ENCODE measurements at regions not wholly inside any gene's neighbourhood (a gene's known extent, or its start where the extent isn't known, plus 50 kb on each side); places are given as distances from the start of the nearest gene placed in this dataset.

- Histone ChIP-seq H3K4me2 (ENCODE audit: control insufficient read depth, insufficient read depth) (no peak overlapping the region), H3K36me3 (ENCODE audit: control insufficient read depth in 2 of 2, insufficient read depth in 2 of 2, low read length in 1 of 2) (no peaks in the 10 kb centered on the region), H3K27ac (ENCODE audit: control insufficient read depth, insufficient read depth) (no peak overlapping the region), H3K4me3 (no peak overlapping the region), H3K4me1 (ENCODE audit: control insufficient read depth, insufficient read depth, low read length) (no peaks in the 10 kb centered on the region), H4K20me1 (ENCODE audit: control insufficient read depth, insufficient read depth) (no peaks in the 10 kb centered on the region), H3K9ac (ENCODE audit: control insufficient read depth, insufficient read depth, low read length) (no peak overlapping the region), H3K9me3 (replicated peaks; ENCODE audit: control insufficient read depth, insufficient read depth, low read length) (no peaks in the 10 kb centered on the region), H3K79me2 (ENCODE audit: control insufficient read depth, insufficient read depth, low read length) (no peaks in the 10 kb centered on the region), H3K27me3 (replicated peaks in 1 of 2; ENCODE audit: control insufficient read depth in 2 of 2, insufficient read depth in 2 of 2, low read length in 1 of 2) (no peaks in the 10 kb centered on the region; a peak in 2 of 4 replicates), H2AFZ (ENCODE audit: control insufficient read depth, low read depth, low read length) (no peak overlapping the region)
- 27% methylated on average over 5 of the region's 5 CpGs for WGBS (ENCODE audit: insufficient coverage, insufficient replicate concordance, low lambda C conversion rate, missing lambda C conversion rate)
- in situ Hi-C loops (cut with MboI) = no loop called here
- no peak for FAIRE-seq
- intact Hi-C loops (cut with micrococcal nuclease; ENCODE audit: unreplicated experiment) = no loop called here
- ChIA-PET CTCF (interaction anchor here (1.0 to 1.1 kb wide), 2 partner anchors 14 to 569 kb away, joined by 6 read pairs; no protein-coding TSS in a partner anchor), RAD21 (ENCODE audit: unreplicated experiment) (no interaction called here), SMC1A (ENCODE audit: uncharacterized antibody, unreplicated experiment) (no interaction called here), POLR2A (no interaction called here)
- TF ChIP-seq CREB1 (IDR thresholded peaks at IDR 0.05; ENCODE audit: low read depth) = no peak
- TF ChIP-seq RAD21 (IDR thresholded peaks at IDR 0.05; ENCODE audit: insufficient read depth, low read depth, low read length) = no peak
- no peak for TF ChIP-seq EED (IDR thresholded peaks at IDR 0.05; ENCODE audit: low read depth)
- no peak for TF ChIP-seq HDGF (IDR thresholded peaks at IDR 0.05)
- no peak for TF ChIP-seq SRF (IDR thresholded peaks at IDR 0.05; ENCODE audit: low read depth in 2 of 2, low read length in 2 of 2)
- TF ChIP-seq, protein P1, sequence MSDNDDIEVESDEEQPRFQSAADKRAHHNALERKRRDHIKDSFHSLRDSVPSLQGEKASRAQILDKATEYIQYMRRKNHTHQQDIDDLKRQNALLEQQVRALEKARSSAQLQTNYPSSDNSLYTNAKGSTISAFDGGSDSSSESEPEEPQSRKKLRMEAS (IDR thresholded peaks at IDR 0.05; ENCODE audit: low read depth, low read length) = no peak
- TF ChIP-seq SIN3A (IDR thresholded peaks at IDR 0.05; ENCODE audit: low read depth, low read length) = no peak
- no peak for DNase-seq (ENCODE audit: low read depth, low spot score)
- BruUV-seq (replicated peaks) = no TSS peak
- ATAC-seq = no peak
These were observed 85.3 kb upstream of the HEPHL1 start for GRCh38 chr11:93935826-93936225.

DNA sequence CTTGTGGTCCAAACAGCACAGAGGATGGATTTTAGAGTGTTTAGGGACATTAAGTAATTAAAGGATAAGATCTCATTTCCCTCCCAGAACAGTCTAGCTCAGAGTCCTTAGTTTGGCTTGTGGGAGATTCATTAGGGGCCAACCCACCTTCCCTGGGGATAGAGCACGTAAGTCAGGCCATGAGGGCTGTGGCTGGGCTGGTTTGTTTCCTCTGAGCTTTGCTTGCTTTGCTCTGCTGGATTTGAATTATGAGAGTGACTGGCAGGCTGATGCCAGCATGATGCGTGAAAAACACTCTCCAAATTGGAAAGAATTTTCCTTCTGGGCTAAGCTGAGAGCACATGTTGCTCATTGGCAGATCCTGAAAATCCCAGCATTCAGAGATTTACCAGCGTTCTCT lies 84.7 kb upstream of the HEPHL1 start:
- no peak for TF ChIP-seq NFIC (IDR thresholded peaks at IDR 0.05; ENCODE audit: low read depth, low read length)
- TF ChIP-seq YY1 (IDR thresholded peaks at IDR 0.05; ENCODE audit: low read depth, low read length) = no peak
- TF ChIP-seq, protein P2, sequence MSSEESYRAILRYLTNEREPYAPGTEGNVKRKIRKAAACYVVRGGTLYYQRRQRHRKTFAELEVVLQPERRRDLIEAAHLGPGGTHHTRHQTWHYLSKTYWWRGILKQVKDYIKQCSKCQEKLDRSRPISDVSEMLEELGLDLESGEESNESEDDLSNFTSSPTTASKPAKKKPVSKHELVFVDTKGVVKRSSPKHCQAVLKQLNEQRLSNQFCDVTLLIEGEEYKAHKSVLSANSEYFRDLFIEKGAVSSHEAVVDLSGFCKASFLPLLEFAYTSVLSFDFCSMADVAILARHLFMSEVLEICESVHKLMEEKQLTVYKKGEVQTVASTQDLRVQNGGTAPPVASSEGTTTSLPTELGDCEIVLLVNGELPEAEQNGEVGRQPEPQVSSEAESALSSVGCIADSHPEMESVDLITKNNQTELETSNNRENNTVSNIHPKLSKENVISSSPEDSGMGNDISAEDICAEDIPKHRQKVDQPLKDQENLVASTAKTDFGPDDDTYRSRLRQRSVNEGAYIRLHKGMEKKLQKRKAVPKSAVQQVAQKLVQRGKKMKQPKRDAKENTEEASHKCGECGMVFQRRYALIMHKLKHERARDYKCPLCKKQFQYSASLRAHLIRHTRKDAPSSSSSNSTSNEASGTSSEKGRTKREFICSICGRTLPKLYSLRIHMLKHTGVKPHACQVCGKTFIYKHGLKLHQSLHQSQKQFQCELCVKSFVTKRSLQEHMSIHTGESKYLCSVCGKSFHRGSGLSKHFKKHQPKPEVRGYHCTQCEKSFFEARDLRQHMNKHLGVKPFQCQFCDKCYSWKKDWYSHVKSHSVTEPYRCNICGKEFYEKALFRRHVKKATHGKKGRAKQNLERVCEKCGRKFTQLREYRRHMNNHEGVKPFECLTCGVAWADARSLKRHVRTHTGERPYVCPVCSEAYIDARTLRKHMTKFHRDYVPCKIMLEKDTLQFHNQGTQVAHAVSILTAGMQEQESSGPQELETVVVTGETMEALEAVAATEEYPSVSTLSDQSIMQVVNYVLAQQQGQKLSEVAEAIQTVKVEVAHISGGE (CRISPR knock-in tag; IDR thresholded peaks at IDR 0.05) = no peak
- TF ChIP-seq GABPA (IDR thresholded peaks at IDR 0.05; ENCODE audit: low read depth) = no peak
- TF ChIP-seq, protein P3, sequence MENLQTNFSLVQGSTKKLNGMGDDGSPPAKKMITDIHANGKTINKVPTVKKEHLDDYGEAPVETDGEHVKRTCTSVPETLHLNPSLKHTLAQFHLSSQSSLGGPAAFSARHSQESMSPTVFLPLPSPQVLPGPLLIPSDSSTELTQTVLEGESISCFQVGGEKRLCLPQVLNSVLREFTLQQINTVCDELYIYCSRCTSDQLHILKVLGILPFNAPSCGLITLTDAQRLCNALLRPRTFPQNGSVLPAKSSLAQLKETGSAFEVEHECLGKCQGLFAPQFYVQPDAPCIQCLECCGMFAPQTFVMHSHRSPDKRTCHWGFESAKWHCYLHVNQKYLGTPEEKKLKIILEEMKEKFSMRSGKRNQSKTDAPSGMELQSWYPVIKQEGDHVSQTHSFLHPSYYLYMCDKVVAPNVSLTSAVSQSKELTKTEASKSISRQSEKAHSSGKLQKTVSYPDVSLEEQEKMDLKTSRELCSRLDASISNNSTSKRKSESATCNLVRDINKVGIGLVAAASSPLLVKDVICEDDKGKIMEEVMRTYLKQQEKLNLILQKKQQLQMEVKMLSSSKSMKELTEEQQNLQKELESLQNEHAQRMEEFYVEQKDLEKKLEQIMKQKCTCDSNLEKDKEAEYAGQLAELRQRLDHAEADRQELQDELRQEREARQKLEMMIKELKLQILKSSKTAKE (IDR thresholded peaks at IDR 0.05; ENCODE audit: low read depth, poor library complexity, severe bottlenecking) = no peak
- no peak for TF ChIP-seq IKZF2 (IDR thresholded peaks at IDR 0.05)
- TF ChIP-seq BRCA1 (IDR thresholded peaks at IDR 0.05; ENCODE audit: low read depth, low read length) = no peak
- TF ChIP-seq PAX5 (IDR thresholded peaks at IDR 0.05; ENCODE audit: borderline replicate concordance, low read depth, low read length) = no peak
- no peak overlapping the region for H3K4me3 ChIP-seq
- ChIA-PET CTCF (interaction anchor here (1.0 to 1.1 kb wide), 2 partner anchors 15 to 569 kb away, joined by 6 read pairs; no protein-coding TSS in a partner anchor), SMC1A (ENCODE audit: uncharacterized antibody, unreplicated experiment) (no interaction called here), RAD21 (ENCODE audit: unreplicated experiment) (no interaction called here), POLR2A (no interaction called here)
- H3K4me2 ChIP-seq (ENCODE audit: control insufficient read depth, insufficient read depth) = no peak overlapping the region
- no peaks in the 10 kb centered on the region for H3K4me1 ChIP-seq (ENCODE audit: control insufficient read depth, insufficient read depth, low read length)
- intact Hi-C loops (cut with micrococcal nuclease; ENCODE audit: unreplicated experiment) (no loop called here), in situ Hi-C loops (cut with MboI) (no loop called here)
- FAIRE-seq (no peak), ATAC-seq (no peak), DNase-seq (ENCODE audit: low read depth, low spot score) (no peak)
- no peak overlapping the region for H2AFZ ChIP-seq (ENCODE audit: control insufficient read depth, low read depth, low read length)
- H3K9me3 ChIP-seq (replicated peaks; ENCODE audit: control insufficient read depth, insufficient read depth, low read length) = no peaks in the 10 kb centered on the region
- no peaks in the 10 kb centered on the region for H3K79me2 ChIP-seq (ENCODE audit: control insufficient read depth, insufficient read depth, low read length)
- H3K9ac ChIP-seq (ENCODE audit: control insufficient read depth, insufficient read depth, low read length) = no peak overlapping the region
- H3K36me3 ChIP-seq (ENCODE audit: control insufficient read depth in 2 of 2, insufficient read depth in 2 of 2, low read length in 1 of 2) = no peaks in the 10 kb centered on the region
- 8% methylated on average over 3 of the region's 3 CpGs for WGBS (ENCODE audit: insufficient coverage, insufficient replicate concordance, low lambda C conversion rate, missing lambda C conversion rate)
- no TSS peak for BruUV-seq (replicated peaks)
- H3K27me3 ChIP-seq (replicated peaks in 1 of 2; ENCODE audit: control insufficient read depth in 2 of 2, insufficient read depth in 2 of 2, low read length in 1 of 2) = no peaks in the 10 kb centered on the region; a peak in 2 of 4 replicates
- H3K27ac ChIP-seq (ENCODE audit: control insufficient read depth, insufficient read depth) = no peak overlapping the region
- H4K20me1 ChIP-seq (ENCODE audit: control insufficient read depth, insufficient read depth) = no peaks in the 10 kb centered on the region

Measured in GM12878 (cell line).